ENCODE measurements at regions not wholly inside any gene's neighbourhood (a gene's known extent, or its start where the extent isn't known, plus 50 kb on each side); places are given as distances from the start of the nearest gene placed in this dataset.

- no peak for ATAC-seq (replicated peaks in 1 of 4)
- Mint-ChIP-seq H3K9me3 (peaks cover 0 to 4% (median 0%) of the 10 kb centered on the region in 3 donors), H3K4me1 (no peaks in the 10 kb centered on the region), H3K27me3 (peaks cover 0 to 19% of the 10 kb centered on the region in 2 donors), H3K4me3 (no peak overlapping the region), H3K36me3 (no peaks in the 10 kb centered on the region), H3K27ac (no peak overlapping the region)
- no peak for DNase-seq
- H3K9me3 ChIP-seq = no peaks in the 10 kb centered on the region
- no peaks in the 10 kb centered on the region for H3K36me3 ChIP-seq (ENCODE audit: control insufficient read depth in 2 of 2, extremely low read depth in 1 of 2, insufficient read depth in 1 of 2, low read length in 1 of 2)
- H3K27me3 ChIP-seq (replicated peaks in 1 of 2; ENCODE audit: control insufficient read depth in 2 of 2, extremely low read depth in 1 of 2, insufficient read depth in 2 of 2, low read length in 1 of 2) = peaks cover 0 to 8% of the 10 kb centered on the region in 2 experiments
- H3K4me1 ChIP-seq (ENCODE audit: control insufficient read depth in 1 of 2, extremely low read depth in 1 of 2, insufficient read depth in 2 of 2, low read length in 2 of 2) = no peaks in the 10 kb centered on the region
- H3K27ac ChIP-seq (ENCODE audit: low read length) = no peak overlapping the region
- ChIA-PET CTCF (no interaction called here), POLR2A (no interaction called here)
- 82% methylated on average over 3 of the region's 9 CpGs for WGBS (ENCODE audit: insufficient coverage)
- H3K4me3 ChIP-seq (ENCODE audit: control insufficient read depth in 1 of 2, extremely low read depth in 1 of 2, low read length in 1 of 2) = no peak overlapping the region
These were observed 608.3 kb downstream of the GALR1 start for GRCh38 chr18:77857678-77858655.

DNA sequence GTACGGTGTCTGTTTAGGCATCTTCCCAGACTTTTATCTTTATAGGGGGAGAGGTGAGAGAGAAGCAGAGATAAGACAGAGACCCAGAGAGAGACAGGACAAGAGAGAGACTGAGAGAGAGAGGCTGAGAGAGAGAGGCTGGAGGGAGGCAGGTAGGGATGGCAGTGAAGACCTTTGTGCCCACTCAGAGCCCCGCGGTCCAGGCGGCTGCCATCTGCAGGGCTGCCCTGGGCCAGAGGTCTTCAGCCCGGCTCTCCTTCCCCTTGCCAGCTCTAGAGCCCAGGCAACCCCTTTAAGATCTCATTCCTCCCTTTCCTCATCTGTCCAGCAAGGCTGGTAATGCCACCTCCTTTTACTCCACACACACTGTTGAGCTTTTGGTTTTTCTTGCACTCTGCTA, 610.0 kb downstream of the GALR1 start:
- Histone ChIP-seq H3K9me3 (no peaks in the 10 kb centered on the region), H3K27me3 (replicated peaks in 1 of 2; ENCODE audit: control insufficient read depth in 2 of 2, extremely low read depth in 1 of 2, insufficient read depth in 2 of 2, low read length in 1 of 2) (peaks cover 0 to 6% of the 10 kb centered on the region in 2 experiments), H3K36me3 (ENCODE audit: control insufficient read depth in 2 of 2, extremely low read depth in 1 of 2, insufficient read depth in 1 of 2, low read length in 1 of 2) (no peaks in the 10 kb centered on the region), H3K4me1 (ENCODE audit: control insufficient read depth in 1 of 2, extremely low read depth in 1 of 2, insufficient read depth in 2 of 2, low read length in 2 of 2) (no peaks in the 10 kb centered on the region), H3K4me3 (ENCODE audit: control insufficient read depth in 1 of 2, extremely low read depth in 1 of 2, low read length in 1 of 2) (no peak overlapping the region), H3K27ac (ENCODE audit: low read length) (no peak overlapping the region)
- H3K36me3 Mint-ChIP-seq = no peaks in the 10 kb centered on the region
- ChIA-PET POLR2A (no interaction called here), CTCF (no interaction called here)
- no peak overlapping the region for H3K4me3 Mint-ChIP-seq
- no peaks in the 10 kb centered on the region for H3K4me1 Mint-ChIP-seq
- ATAC-seq (replicated peaks in 1 of 4) = no peak
- peaks cover 0 to 4% (median 0%) of the 10 kb centered on the region in 3 donors for H3K9me3 Mint-ChIP-seq
- H3K27me3 Mint-ChIP-seq = peaks cover 0 to 12% of the 10 kb centered on the region in 2 donors
- WGBS (ENCODE audit: insufficient coverage) = 71% methylated on average over 2 of the region's 5 CpGs
- H3K27ac Mint-ChIP-seq = no peak overlapping the region
- DNase-seq = no peak

DNA sequence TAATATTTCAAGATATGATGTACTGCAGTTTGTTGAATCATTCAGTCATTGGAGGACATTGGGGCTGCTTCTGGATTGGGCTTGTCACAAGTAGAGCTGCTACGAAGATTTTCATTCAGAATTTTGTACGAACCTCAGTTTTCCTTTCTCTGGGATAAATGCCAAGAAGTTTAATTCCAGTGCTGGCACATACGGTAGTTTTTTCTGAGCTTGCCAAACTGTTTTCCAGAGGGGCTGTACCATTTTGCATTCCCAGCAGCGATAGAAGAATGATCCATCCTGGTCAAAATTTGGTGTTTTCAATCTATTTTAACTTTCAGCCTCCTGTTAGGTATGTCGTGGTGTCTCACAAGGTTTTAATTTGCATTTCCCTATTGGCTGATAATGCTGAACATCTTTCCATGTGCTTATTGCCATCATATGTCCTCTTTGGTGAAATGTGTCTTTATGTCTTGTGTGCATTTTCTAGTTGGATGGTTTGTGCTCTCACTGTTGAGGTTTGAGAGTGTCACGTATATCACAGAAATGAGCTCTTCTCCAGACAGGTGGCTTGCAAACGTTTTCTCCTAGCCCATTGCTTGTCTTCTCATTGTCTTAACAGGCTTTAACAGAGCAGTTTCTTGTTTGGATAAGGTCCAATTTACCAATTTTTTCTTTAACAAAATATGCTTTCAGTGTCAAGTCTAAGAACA, 612.6 kb downstream of the GALR1 start:
- Mint-ChIP-seq H3K4me1 (no peaks in the 10 kb centered on the region), H3K27ac (no peak overlapping the region), H3K27me3 (peaks cover 0 to 9% of the 10 kb centered on the region in 2 donors), H3K36me3 (no peaks in the 10 kb centered on the region), H3K4me3 (no peak overlapping the region), H3K9me3 (peaks cover 0 to 4% (median 0%) of the 10 kb centered on the region in 3 donors)
- peaks cover 0 to 8% of the 10 kb centered on the region in 2 experiments for H3K27me3 ChIP-seq (replicated peaks in 1 of 2; ENCODE audit: control insufficient read depth in 2 of 2, extremely low read depth in 1 of 2, insufficient read depth in 2 of 2, low read length in 1 of 2)
- ChIA-PET CTCF (no interaction called here), POLR2A (no interaction called here)
- H3K4me3 ChIP-seq (ENCODE audit: control insufficient read depth in 1 of 2, extremely low read depth in 1 of 2, low read length in 1 of 2) = no peak overlapping the region
- 80% methylated on average over 4 of the region's 7 CpGs for WGBS (ENCODE audit: insufficient coverage)
- no peak for DNase-seq
- no peaks in the 10 kb centered on the region for H3K9me3 ChIP-seq
- ATAC-seq (replicated peaks in 1 of 4) = no peak
- H3K27ac ChIP-seq (ENCODE audit: low read length) = no peak overlapping the region
- H3K4me1 ChIP-seq (ENCODE audit: control insufficient read depth in 1 of 2, extremely low read depth in 1 of 2, insufficient read depth in 2 of 2, low read length in 2 of 2) = no peaks in the 10 kb centered on the region
- no peaks in the 10 kb centered on the region for H3K36me3 ChIP-seq (ENCODE audit: control insufficient read depth in 2 of 2, extremely low read depth in 1 of 2, insufficient read depth in 1 of 2, low read length in 1 of 2)

GRCh38 chr18:77865853-77866252, 616.2 kb downstream of the GALR1 start:
- Mint-ChIP-seq H3K4me3 (no peak overlapping the region), H3K27me3 (peaks cover 9 to 12% of the 10 kb centered on the region in 2 donors), H3K9me3 (peaks cover 0 to 11% (median 0%) of the 10 kb centered on the region in 3 donors), H3K27ac (no peak overlapping the region), H3K4me1 (no peaks in the 10 kb centered on the region), H3K36me3 (no peaks in the 10 kb centered on the region)
- no peaks in the 10 kb centered on the region for H3K4me1 ChIP-seq (ENCODE audit: control insufficient read depth in 1 of 2, extremely low read depth in 1 of 2, insufficient read depth in 2 of 2, low read length in 2 of 2)
- ChIA-PET CTCF (no interaction called here), POLR2A (no interaction called here)
- no peak for DNase-seq
- no peak overlapping the region for H3K4me3 ChIP-seq (ENCODE audit: control insufficient read depth in 1 of 2, extremely low read depth in 1 of 2, low read length in 1 of 2)
- H3K9me3 ChIP-seq = no peaks in the 10 kb centered on the region
- no peak overlapping the region for H3K27ac ChIP-seq (ENCODE audit: low read length)
- no peaks in the 10 kb centered on the region for H3K36me3 ChIP-seq (ENCODE audit: control insufficient read depth in 2 of 2, extremely low read depth in 1 of 2, insufficient read depth in 1 of 2, low read length in 1 of 2)
- ATAC-seq (replicated peaks in 1 of 4) = no peak
- WGBS (ENCODE audit: insufficient coverage) = 96% methylated on average over 9 of the region's 11 CpGs
- peaks cover 0 to 23% of the 10 kb centered on the region in 2 experiments for H3K27me3 ChIP-seq (replicated peaks in 1 of 2; ENCODE audit: control insufficient read depth in 2 of 2, extremely low read depth in 1 of 2, insufficient read depth in 2 of 2, low read length in 1 of 2)

GRCh38 chr18:77866351-77866750, 616.7 kb downstream of the GALR1 start:
- Mint-ChIP-seq H3K9me3 (peaks cover 0 to 11% (median 0%) of the 10 kb centered on the region in 3 donors), H3K4me3 (no peak overlapping the region), H3K36me3 (no peaks in the 10 kb centered on the region), H3K27me3 (peaks cover 9 to 14% of the 10 kb centered on the region in 2 donors), H3K4me1 (no peaks in the 10 kb centered on the region), H3K27ac (no peak overlapping the region)
- H3K4me3 ChIP-seq (ENCODE audit: control insufficient read depth in 1 of 2, extremely low read depth in 1 of 2, low read length in 1 of 2) = no peak overlapping the region
- peaks cover 0 to 25% of the 10 kb centered on the region in 2 experiments for H3K27me3 ChIP-seq (replicated peaks in 1 of 2; ENCODE audit: control insufficient read depth in 2 of 2, extremely low read depth in 1 of 2, insufficient read depth in 2 of 2, low read length in 1 of 2)
- ATAC-seq (replicated peaks in 1 of 4) = no peak
- H3K27ac ChIP-seq (ENCODE audit: low read length) = no peak overlapping the region
- WGBS (ENCODE audit: insufficient coverage) = 70% methylated on average over 3 of the region's 8 CpGs
- no peaks in the 10 kb centered on the region for H3K36me3 ChIP-seq (ENCODE audit: control insufficient read depth in 2 of 2, extremely low read depth in 1 of 2, insufficient read depth in 1 of 2, low read length in 1 of 2)
- DNase-seq = no peak
- H3K9me3 ChIP-seq = no peaks in the 10 kb centered on the region
- ChIA-PET CTCF (no interaction called here), POLR2A (no interaction called here)
- no peaks in the 10 kb centered on the region for H3K4me1 ChIP-seq (ENCODE audit: control insufficient read depth in 1 of 2, extremely low read depth in 1 of 2, insufficient read depth in 2 of 2, low read length in 2 of 2)

DNA sequence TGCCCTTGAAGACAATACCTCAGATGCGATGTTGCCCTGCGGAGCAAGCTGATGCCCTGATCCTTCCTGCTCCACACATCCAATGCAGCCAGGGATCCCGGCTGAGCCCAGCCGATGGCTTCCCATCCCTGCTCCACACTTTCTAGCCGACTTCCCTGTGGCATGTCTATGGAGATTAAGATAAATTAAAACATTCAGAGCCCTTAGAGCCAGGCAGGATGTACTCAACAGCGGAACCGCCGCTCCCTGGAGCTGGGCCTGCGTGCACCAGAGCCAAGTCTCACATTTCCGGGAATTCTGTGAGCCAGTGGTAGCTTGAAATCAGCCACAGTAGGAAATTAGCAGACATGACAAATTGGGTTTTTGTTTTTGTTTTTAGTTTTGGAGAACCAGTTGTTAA, 620.6 kb downstream of the GALR1 start:
- no peaks in the 10 kb centered on the region for H3K4me1 Mint-ChIP-seq
- H3K9me3 ChIP-seq = no peaks in the 10 kb centered on the region
- H3K9me3 Mint-ChIP-seq = peaks cover 0 to 7% (median 0%) of the 10 kb centered on the region in 3 donors
- H3K36me3 ChIP-seq (ENCODE audit: control insufficient read depth in 2 of 2, extremely low read depth in 1 of 2, insufficient read depth in 1 of 2, low read length in 1 of 2) = no peaks in the 10 kb centered on the region
- no peak for ATAC-seq (replicated peaks in 1 of 4)
- ChIA-PET CTCF (no interaction called here), POLR2A (no interaction called here)
- no peak overlapping the region for H3K27ac ChIP-seq (ENCODE audit: low read length)
- H3K4me3 ChIP-seq (ENCODE audit: control insufficient read depth in 1 of 2, extremely low read depth in 1 of 2, low read length in 1 of 2) = no peak overlapping the region
- no peak overlapping the region for H3K4me3 Mint-ChIP-seq
- H3K27me3 Mint-ChIP-seq = peaks cover 7 to 15% of the 10 kb centered on the region in 2 donors
- DNase-seq = no peak
- 97% methylated on average over 6 of the region's 10 CpGs for WGBS (ENCODE audit: insufficient coverage)
- no peak overlapping the region for H3K27ac Mint-ChIP-seq
- H3K27me3 ChIP-seq (replicated peaks in 1 of 2; ENCODE audit: control insufficient read depth in 2 of 2, extremely low read depth in 1 of 2, insufficient read depth in 2 of 2, low read length in 1 of 2) = peaks cover 0 to 34% of the 10 kb centered on the region in 2 experiments
- H3K4me1 ChIP-seq (ENCODE audit: control insufficient read depth in 1 of 2, extremely low read depth in 1 of 2, insufficient read depth in 2 of 2, low read length in 2 of 2) = no peaks in the 10 kb centered on the region
- H3K36me3 Mint-ChIP-seq = no peaks in the 10 kb centered on the region
